ENCODE measurements at regions not wholly inside any gene's neighbourhood (a gene's known extent, or its start where the extent isn't known, plus 50 kb on each side); places are given as distances from the start of the nearest gene placed in this dataset.

DNA sequence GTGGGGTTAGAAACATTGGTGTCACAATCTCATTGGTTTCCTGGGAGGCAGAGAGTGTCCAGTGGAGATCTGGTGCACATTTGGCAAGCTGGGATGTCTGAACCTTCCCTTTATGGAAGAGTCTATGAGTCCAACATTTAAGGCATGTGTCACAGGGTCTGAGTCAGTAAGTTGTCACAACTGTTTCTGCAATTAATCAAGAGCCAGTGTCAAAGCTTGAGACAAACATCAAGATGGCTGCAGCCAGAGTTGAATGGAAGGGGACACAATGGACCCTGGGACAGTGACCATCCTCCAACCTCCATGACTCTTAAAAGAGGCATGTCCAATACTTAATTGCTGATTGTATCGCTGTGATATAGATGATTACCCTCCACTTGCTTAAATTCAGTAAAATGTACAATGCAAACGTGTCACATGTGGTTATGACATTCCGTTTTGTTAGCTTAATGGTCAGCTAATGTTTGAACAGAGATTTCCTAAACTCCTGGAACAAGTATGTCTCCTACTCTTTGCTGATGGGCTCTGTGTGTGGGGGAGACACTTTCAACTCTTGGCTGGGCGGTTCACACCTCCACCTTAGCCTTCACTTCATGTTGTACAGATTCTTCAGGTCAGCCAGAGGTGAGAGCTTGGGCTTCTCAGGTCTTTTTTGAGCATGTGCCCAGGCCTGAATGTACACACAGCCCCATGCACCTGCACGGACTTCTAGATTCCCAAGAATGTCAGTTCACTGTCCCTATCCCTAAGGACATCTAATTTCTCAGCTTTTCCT lies 79.9 kb upstream of the PRR23E start:
- Histone ChIP-seq H3K4me1 (ENCODE audit: control insufficient read depth in 2 of 3, insufficient read depth in 2 of 3, low read depth in 1 of 3, low read length in 3 of 3) (no peaks in the 10 kb centered on the region), H3K4me3 (ENCODE audit: low read length in 3 of 3) (no peak overlapping the region), H3K27me3 (ENCODE audit: control insufficient read depth, insufficient read depth, low read length) (no peaks in the 10 kb centered on the region), H3K9ac (ENCODE audit: low read length in 3 of 3) (no peak overlapping the region), H3K27ac (ENCODE audit: low read depth in 2 of 2, low read length in 2 of 2) (no peak overlapping the region), H3K9me3 (ENCODE audit: control insufficient read depth in 2 of 3, insufficient read depth in 1 of 3, low read length in 3 of 3) (peaks cover 0 to 17% (median 9%) of the 10 kb centered on the region in 3 donors), H3K36me3 (ENCODE audit: control insufficient read depth in 2 of 3, insufficient read depth in 3 of 3, low read length in 3 of 3) (no peaks in the 10 kb centered on the region)
- FAIRE-seq, result no peak
- intact Hi-C loops (cut with DNase I), result no loop called here
- DNase-seq, result no peak
- TF ChIP-seq, protein P1, sequence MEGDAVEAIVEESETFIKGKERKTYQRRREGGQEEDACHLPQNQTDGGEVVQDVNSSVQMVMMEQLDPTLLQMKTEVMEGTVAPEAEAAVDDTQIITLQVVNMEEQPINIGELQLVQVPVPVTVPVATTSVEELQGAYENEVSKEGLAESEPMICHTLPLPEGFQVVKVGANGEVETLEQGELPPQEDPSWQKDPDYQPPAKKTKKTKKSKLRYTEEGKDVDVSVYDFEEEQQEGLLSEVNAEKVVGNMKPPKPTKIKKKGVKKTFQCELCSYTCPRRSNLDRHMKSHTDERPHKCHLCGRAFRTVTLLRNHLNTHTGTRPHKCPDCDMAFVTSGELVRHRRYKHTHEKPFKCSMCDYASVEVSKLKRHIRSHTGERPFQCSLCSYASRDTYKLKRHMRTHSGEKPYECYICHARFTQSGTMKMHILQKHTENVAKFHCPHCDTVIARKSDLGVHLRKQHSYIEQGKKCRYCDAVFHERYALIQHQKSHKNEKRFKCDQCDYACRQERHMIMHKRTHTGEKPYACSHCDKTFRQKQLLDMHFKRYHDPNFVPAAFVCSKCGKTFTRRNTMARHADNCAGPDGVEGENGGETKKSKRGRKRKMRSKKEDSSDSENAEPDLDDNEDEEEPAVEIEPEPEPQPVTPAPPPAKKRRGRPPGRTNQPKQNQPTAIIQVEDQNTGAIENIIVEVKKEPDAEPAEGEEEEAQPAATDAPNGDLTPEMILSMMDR (IDR thresholded peaks at IDR 0.05; ENCODE audit: borderline replicate concordance, extremely low read depth, insufficient read depth), result no peak

GRCh38 chr3:127113571-127113891 lies 79.4 kb upstream of the PRR23E start:
- no peaks in the 10 kb centered on the region for H3K36me3 ChIP-seq (ENCODE audit: control insufficient read depth in 2 of 3, insufficient read depth in 3 of 3, low read length in 3 of 3)
- H3K4me1 ChIP-seq (ENCODE audit: control insufficient read depth in 2 of 3, insufficient read depth in 2 of 3, low read depth in 1 of 3, low read length in 3 of 3), result no peaks in the 10 kb centered on the region
- no peak overlapping the region for H3K4me3 ChIP-seq (ENCODE audit: low read length in 3 of 3)
- no peak overlapping the region for H3K27ac ChIP-seq (ENCODE audit: low read depth in 2 of 2, low read length in 2 of 2)
- H3K9me3 ChIP-seq (ENCODE audit: control insufficient read depth in 2 of 3, insufficient read depth in 1 of 3, low read length in 3 of 3), result peaks cover 0 to 17% (median 9%) of the 10 kb centered on the region in 3 donors
- no peaks in the 10 kb centered on the region for H3K27me3 ChIP-seq (ENCODE audit: control insufficient read depth, insufficient read depth, low read length)
- DNase-seq (no peak), FAIRE-seq (no peak)
- intact Hi-C loops (cut with DNase I), result no loop called here
- H3K9ac ChIP-seq (ENCODE audit: low read length in 3 of 3), result no peak overlapping the region
- TF ChIP-seq, protein P1 (IDR thresholded peaks at IDR 0.05; ENCODE audit: borderline replicate concordance, extremely low read depth, insufficient read depth), result no peak

GRCh38 chr3:127114337-127115070 lies 78.4 kb upstream of the PRR23E start:
- no peak for FAIRE-seq
- Histone ChIP-seq H3K27me3 (ENCODE audit: control insufficient read depth, insufficient read depth, low read length) (no peaks in the 10 kb centered on the region), H3K4me3 (ENCODE audit: low read length in 3 of 3) (no peak overlapping the region), H3K9me3 (ENCODE audit: control insufficient read depth in 2 of 3, insufficient read depth in 1 of 3, low read length in 3 of 3) (peaks cover 0 to 17% (median 9%) of the 10 kb centered on the region in 3 donors), H3K4me1 (ENCODE audit: control insufficient read depth in 2 of 3, insufficient read depth in 2 of 3, low read depth in 1 of 3, low read length in 3 of 3) (no peaks in the 10 kb centered on the region), H3K9ac (ENCODE audit: low read length in 3 of 3) (no peak overlapping the region), H3K36me3 (ENCODE audit: control insufficient read depth in 2 of 3, insufficient read depth in 3 of 3, low read length in 3 of 3) (no peaks in the 10 kb centered on the region), H3K27ac (ENCODE audit: low read depth in 2 of 2, low read length in 2 of 2) (no peak overlapping the region)
- intact Hi-C loops (cut with DNase I), result no loop called here
- DNase-seq, result no peak
- TF ChIP-seq, protein P1 (IDR thresholded peaks at IDR 0.05; ENCODE audit: borderline replicate concordance, extremely low read depth, insufficient read depth), result no peak

Measured in kidney (tissue), 13 donors.